Lower lobe of right lung (tissue), 2 donors: ENCODE measurements at regions not wholly inside any gene's neighbourhood (a gene's known extent, or its start where the extent isn't known, plus 50 kb on each side); places are given as distances from the start of the nearest gene placed in this dataset.

Experiments used
- ATAC-seq, 2 donors: fragments of 200-7000 bp; cut with Tn5 transposase; one replicate each; pipeline ENCODE4 v1.9.1; 2020 to 2022; ENCODE audit warnings: mild to moderate bottlenecking in 2 of 2, moderate library complexity in 2 of 2
- DNase-seq: peaks from one replicate; pipeline ENCODE4 v3.0.0-alpha.2; 2020
- H3K27ac ChIP-seq: fragments of 200-600 bp; one replicate; pipeline ENCODE4 v1.8.0; 2022
- H3K27me3 ChIP-seq: fragments of 200-600 bp; one replicate; pipeline ENCODE4 v1.8.0; 2022; ENCODE audit warnings: low read depth
- H3K36me3 ChIP-seq: fragments of 200-600 bp; one replicate; pipeline ENCODE4 v1.8.0; 2022; ENCODE audit warnings: mild to moderate bottlenecking
- H3K4me1 ChIP-seq: fragments of 200-600 bp; one replicate; pipeline ENCODE4 v1.8.0; 2022
- H3K4me3 ChIP-seq: fragments of 200-600 bp; one replicate; pipeline ENCODE4 v1.8.0; 2022; ENCODE audit warnings: mild to moderate bottlenecking
- H3K9me3 ChIP-seq: fragments of 200-600 bp; one replicate; pipeline ENCODE4 v1.8.0; 2022
- CTCF ChIP-seq: fragments of 200-600 bp; IDR thresholded peaks from one replicate; pipeline ENCODE4 v1.8.0; 2022; ENCODE audit warnings: antibody characterized with exemption, mild to moderate bottlenecking
- intact Hi-C: fragments of 100-400 bp; cut with DNase I; formaldehyde crosslinking; loops from one replicate; pipeline ENCODE4 v1.11.0; 2022
- donor health status: DM: no; HTN: yes; CAD: no; lungs with severe emphysema.

GRCh38 chrX:40938423-40938822 lies 146.8 kb upstream of the USP9X start:
- H3K27me3 ChIP-seq = no peaks in the 10 kb centered on the region
- intact Hi-C loops = no loop called here
- DNase-seq = no peak
- no peak for TF ChIP-seq CTCF
- H3K36me3 ChIP-seq = no peaks in the 10 kb centered on the region
- peaks cover 9% of the 10 kb centered on the region for H3K4me1 ChIP-seq
- no peaks in the 10 kb centered on the region for H3K9me3 ChIP-seq
- no peak overlapping the region for H3K27ac ChIP-seq
- no peak overlapping the region for H3K4me3 ChIP-seq
- ATAC-seq = no peak

DNA sequence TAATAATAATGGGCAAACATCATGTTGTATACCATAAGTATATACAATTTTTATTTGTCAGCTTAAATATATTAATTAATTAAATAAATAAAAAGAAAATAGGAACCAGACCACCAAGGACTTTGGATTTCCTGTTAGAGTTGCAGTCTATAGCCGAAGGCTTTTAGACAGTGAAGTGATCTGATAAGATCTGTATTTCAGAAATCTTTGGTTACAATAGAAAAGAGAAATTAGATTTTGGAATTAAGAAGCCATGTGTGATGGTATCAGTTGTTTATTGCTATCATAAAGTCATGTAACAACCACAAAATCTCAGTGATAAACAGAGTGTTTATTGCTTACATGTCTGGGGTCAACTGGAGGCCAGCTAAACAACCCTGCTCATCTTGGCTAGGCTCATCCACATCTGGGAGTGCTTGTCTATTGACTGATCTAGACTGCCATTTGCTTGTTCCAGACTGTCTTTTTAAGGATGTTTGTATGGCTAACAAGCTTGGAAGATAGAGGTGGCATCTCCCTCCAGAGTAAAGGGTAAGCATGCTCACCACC lies 142.1 kb upstream of the USP9X start:
- Histone ChIP-seq H3K27ac (no peak overlapping the region), H3K27me3 (no peaks in the 10 kb centered on the region), H3K4me1 (no peaks in the 10 kb centered on the region), H3K9me3 (no peaks in the 10 kb centered on the region), H3K36me3 (no peaks in the 10 kb centered on the region), H3K4me3 (no peak overlapping the region)
- ATAC-seq = no peak
- no peak for DNase-seq
- intact Hi-C loops = no loop called here
- no peak for TF ChIP-seq CTCF

DNA sequence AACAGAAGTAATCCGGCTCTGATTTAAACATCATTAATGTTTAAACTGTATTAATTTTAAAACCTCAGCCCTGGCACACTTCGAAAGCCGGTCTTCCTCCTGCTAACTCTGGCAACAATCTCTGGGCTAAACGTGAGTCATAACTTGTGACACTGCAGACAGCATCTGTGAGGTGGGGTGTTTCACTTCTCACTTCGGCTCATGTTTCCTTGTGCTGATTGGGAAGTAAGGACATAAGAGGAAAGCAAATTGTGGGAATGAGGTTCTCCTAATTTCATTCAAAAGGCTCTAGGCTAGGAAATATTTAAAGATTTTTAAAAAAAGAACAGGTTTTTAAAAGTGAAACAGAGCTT lies 139.9 kb upstream of the USP9X start:
- ATAC-seq (peak; percentile 75 to 78), DNase-seq (no peak)
- Histone ChIP-seq H3K36me3 (no peaks in the 10 kb centered on the region), H3K4me3 (no peak overlapping the region), H3K4me1 (no peaks in the 10 kb centered on the region), H3K9me3 (no peaks in the 10 kb centered on the region), H3K27ac (no peak overlapping the region), H3K27me3 (no peaks in the 10 kb centered on the region)
- intact Hi-C loops = no loop called here
- TF ChIP-seq CTCF = no peak

GRCh38 chrX:40947276-40947675 lies 138.0 kb upstream of the USP9X start:
- H3K4me3 ChIP-seq = no peak overlapping the region
- H3K27me3 ChIP-seq = no peaks in the 10 kb centered on the region
- TF ChIP-seq CTCF = no peak
- no peaks in the 10 kb centered on the region for H3K9me3 ChIP-seq
- intact Hi-C loops = no loop called here
- no peak for ATAC-seq
- H3K4me1 ChIP-seq = no peaks in the 10 kb centered on the region
- no peak overlapping the region for H3K27ac ChIP-seq
- H3K36me3 ChIP-seq = no peaks in the 10 kb centered on the region
- DNase-seq = no peak

- no peak for DNase-seq
Measured at GRCh38 chrX:40949071-40949470, 136.2 kb upstream of the USP9X start.

More at GRCh38 chrX:40949071-40949470, 136.2 kb upstream of the USP9X start:
- intact Hi-C loops = no loop called here
- Histone ChIP-seq H3K4me1 (no peaks in the 10 kb centered on the region), H3K4me3 (no peak overlapping the region), H3K27ac (no peak overlapping the region), H3K27me3 (no peaks in the 10 kb centered on the region), H3K36me3 (no peaks in the 10 kb centered on the region), H3K9me3 (no peaks in the 10 kb centered on the region)
- TF ChIP-seq CTCF = no peak
- ATAC-seq = no peak
